ENCODE measurements at regions not wholly inside any gene's neighbourhood (a gene's known extent, or its start where the extent isn't known, plus 50 kb on each side); places are given as distances from the start of the nearest gene placed in this dataset.

DNA sequence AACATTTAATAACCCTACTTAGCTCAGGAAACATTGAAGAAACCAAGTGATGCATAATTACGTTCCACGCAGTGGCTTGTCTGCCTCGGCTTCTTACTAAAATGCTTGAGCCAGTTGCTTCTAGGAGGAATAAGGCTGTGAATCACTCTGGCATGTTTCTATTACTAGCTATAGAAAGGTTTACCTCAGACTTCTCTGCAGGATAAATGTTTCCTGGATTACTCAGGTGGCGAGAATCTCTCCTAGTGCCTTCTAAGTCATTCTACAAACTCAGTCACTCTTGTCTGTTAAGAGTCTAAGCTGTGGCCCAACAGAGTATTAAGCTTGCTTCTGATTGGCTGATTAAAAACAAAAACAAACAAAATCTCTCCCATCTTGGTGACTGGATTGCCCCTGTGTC, 92.0 kb upstream of the RALGPS2 start:
- Histone ChIP-seq H3K27me3 (ENCODE audit: control insufficient read depth, low read length) (no peaks in the 10 kb centered on the region), H3K4me3 (ENCODE audit: low read length) (no peak overlapping the region), H3K79me2 (ENCODE audit: control insufficient read depth, low read length) (no peaks in the 10 kb centered on the region), H3K9me3 (ENCODE audit: control insufficient read depth, insufficient read depth, low read length) (no peaks in the 10 kb centered on the region), H4K20me1 (ENCODE audit: control insufficient read depth, insufficient read depth, low read depth, low read length) (no peaks in the 10 kb centered on the region), H3K4me2 (ENCODE audit: low read length) (no peak overlapping the region), H3K9me2 (replicated peaks; ENCODE audit: control insufficient read depth, low read length) (no peaks in the 10 kb centered on the region), H3K27ac (ENCODE audit: low read depth, low read length) (no peak overlapping the region), H3K36me3 (ENCODE audit: control insufficient read depth, low read length) (no peaks in the 10 kb centered on the region), H3F3A (ENCODE audit: control insufficient read depth, insufficient read depth) (no peaks in the 10 kb centered on the region), H3K4me1 (ENCODE audit: control insufficient read depth, low read length) (peaks cover 3% of the 10 kb centered on the region; the same call in 1 of the 2 replicates)
- TF ChIP-seq EZH2phosphoT487 (IDR thresholded peaks at IDR 0.05; ENCODE audit: borderline replicate concordance, low read length), result no peak
- TF ChIP-seq, protein P1, sequence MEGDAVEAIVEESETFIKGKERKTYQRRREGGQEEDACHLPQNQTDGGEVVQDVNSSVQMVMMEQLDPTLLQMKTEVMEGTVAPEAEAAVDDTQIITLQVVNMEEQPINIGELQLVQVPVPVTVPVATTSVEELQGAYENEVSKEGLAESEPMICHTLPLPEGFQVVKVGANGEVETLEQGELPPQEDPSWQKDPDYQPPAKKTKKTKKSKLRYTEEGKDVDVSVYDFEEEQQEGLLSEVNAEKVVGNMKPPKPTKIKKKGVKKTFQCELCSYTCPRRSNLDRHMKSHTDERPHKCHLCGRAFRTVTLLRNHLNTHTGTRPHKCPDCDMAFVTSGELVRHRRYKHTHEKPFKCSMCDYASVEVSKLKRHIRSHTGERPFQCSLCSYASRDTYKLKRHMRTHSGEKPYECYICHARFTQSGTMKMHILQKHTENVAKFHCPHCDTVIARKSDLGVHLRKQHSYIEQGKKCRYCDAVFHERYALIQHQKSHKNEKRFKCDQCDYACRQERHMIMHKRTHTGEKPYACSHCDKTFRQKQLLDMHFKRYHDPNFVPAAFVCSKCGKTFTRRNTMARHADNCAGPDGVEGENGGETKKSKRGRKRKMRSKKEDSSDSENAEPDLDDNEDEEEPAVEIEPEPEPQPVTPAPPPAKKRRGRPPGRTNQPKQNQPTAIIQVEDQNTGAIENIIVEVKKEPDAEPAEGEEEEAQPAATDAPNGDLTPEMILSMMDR (IDR thresholded peaks at IDR 0.05; ENCODE audit: low read depth, low read length, poor library complexity, severe bottlenecking), result no peak

GRCh38 chr1:178634445-178634844, 90.6 kb upstream of the RALGPS2 start:
- Histone ChIP-seq H3K9me2 (replicated peaks; ENCODE audit: control insufficient read depth, low read length) (no peaks in the 10 kb centered on the region), H3F3A (ENCODE audit: control insufficient read depth, insufficient read depth) (no peaks in the 10 kb centered on the region), H4K20me1 (ENCODE audit: control insufficient read depth, insufficient read depth, low read depth, low read length) (no peaks in the 10 kb centered on the region), H3K79me2 (ENCODE audit: control insufficient read depth, low read length) (no peaks in the 10 kb centered on the region), H3K4me1 (ENCODE audit: control insufficient read depth, low read length) (no peaks in the 10 kb centered on the region), H3K4me2 (ENCODE audit: low read length) (no peak overlapping the region), H3K27me3 (ENCODE audit: control insufficient read depth, low read length) (no peaks in the 10 kb centered on the region), H3K4me3 (ENCODE audit: low read length) (no peak overlapping the region), H3K36me3 (ENCODE audit: control insufficient read depth, low read length) (no peaks in the 10 kb centered on the region), H3K27ac (ENCODE audit: low read depth, low read length) (no peak overlapping the region), H3K9me3 (ENCODE audit: control insufficient read depth, insufficient read depth, low read length) (no peaks in the 10 kb centered on the region)
- TF ChIP-seq, protein P1 (IDR thresholded peaks at IDR 0.05; ENCODE audit: low read depth, low read length, poor library complexity, severe bottlenecking), result no peak
- no peak for TF ChIP-seq EZH2phosphoT487 (IDR thresholded peaks at IDR 0.05; ENCODE audit: borderline replicate concordance, low read length)

GRCh38 chr1:178637841-178638240, 87.2 kb upstream of the RALGPS2 start:
- Histone ChIP-seq H3K4me3 (ENCODE audit: low read length) (no peak overlapping the region), H3K4me2 (ENCODE audit: low read length) (no peak overlapping the region), H3K9me2 (replicated peaks; ENCODE audit: control insufficient read depth, low read length) (no peaks in the 10 kb centered on the region), H3K27ac (ENCODE audit: low read depth, low read length) (no peak overlapping the region), H3K79me2 (ENCODE audit: control insufficient read depth, low read length) (no peaks in the 10 kb centered on the region), H4K20me1 (ENCODE audit: control insufficient read depth, insufficient read depth, low read depth, low read length) (no peaks in the 10 kb centered on the region), H3F3A (ENCODE audit: control insufficient read depth, insufficient read depth) (no peaks in the 10 kb centered on the region; the same call in 1 of the 2 replicates), H3K4me1 (ENCODE audit: control insufficient read depth, low read length) (peaks cover 13% of the 10 kb centered on the region), H3K27me3 (ENCODE audit: control insufficient read depth, low read length) (no peaks in the 10 kb centered on the region), H3K9me3 (ENCODE audit: control insufficient read depth, insufficient read depth, low read length) (no peaks in the 10 kb centered on the region), H3K36me3 (ENCODE audit: control insufficient read depth, low read length) (no peaks in the 10 kb centered on the region)
- TF ChIP-seq EZH2phosphoT487 (IDR thresholded peaks at IDR 0.05; ENCODE audit: borderline replicate concordance, low read length), result no peak
- TF ChIP-seq, protein P1 (IDR thresholded peaks at IDR 0.05; ENCODE audit: low read depth, low read length, poor library complexity, severe bottlenecking), result no peak
